Left ventricle myocardium inferior (tissue), 1 donor: ENCODE measurements at regions not wholly inside any gene's neighbourhood (a gene's known extent, or its start where the extent isn't known, plus 50 kb on each side); places are given as distances from the start of the nearest gene placed in this dataset.

Experiments used
- DNase-seq: peaks from one replicate; pipeline ENCODE4 v3.0.0-alpha.2; 2020
- H3K27ac ChIP-seq: fragments of 200-600 bp; replicated peaks from 2 replicates; pipeline ENCODE4 v1.8.0; 2021
- H3K27me3 ChIP-seq: fragments of 200-600 bp; 2 replicates; pipeline ENCODE4 v1.8.0; 2021; ENCODE audit warnings: low read depth
- H3K36me3 ChIP-seq: fragments of 200-600 bp; 2 replicates; pipeline ENCODE4 v1.8.0; 2021
- H3K4me1 ChIP-seq: fragments of 200-600 bp; 2 replicates; pipeline ENCODE4 v1.8.0; 2021
- H3K4me3 ChIP-seq: fragments of 200-600 bp; 2 replicates; pipeline ENCODE4 v1.8.0; 2021; ENCODE audit warnings: mild to moderate bottlenecking, moderate library complexity
- H3K9me3 ChIP-seq: fragments of 200-600 bp; replicated peaks from 2 replicates; pipeline ENCODE4 v1.8.0; 2021
- intact Hi-C: fragments of 100-400 bp; cut with micrococcal nuclease; formaldehyde crosslinking; loops from one replicate; pipeline ENCODE4 v1.11.0; 2022
- TF ChIP-seq, protein P1 (sequence below): fragments of 200-600 bp; IDR thresholded peaks from 2 replicates; pipeline ENCODE4 v1.8.0; 2021; ENCODE audit warnings: antibody characterized with exemption, mild to moderate bottlenecking, borderline replicate concordance
- donor health status: DM: no; HTN: yes; CAD: no; lungs with severe emphysema.

- Histone ChIP-seq H3K4me3 (no peak overlapping the region), H3K9me3 (peaks cover 40% of the 10 kb centered on the region), H3K27ac (no peak overlapping the region), H3K4me1 (no peaks in the 10 kb centered on the region), H3K36me3 (no peaks in the 10 kb centered on the region), H3K27me3 (no peaks in the 10 kb centered on the region)
- TF ChIP-seq, protein P1, sequence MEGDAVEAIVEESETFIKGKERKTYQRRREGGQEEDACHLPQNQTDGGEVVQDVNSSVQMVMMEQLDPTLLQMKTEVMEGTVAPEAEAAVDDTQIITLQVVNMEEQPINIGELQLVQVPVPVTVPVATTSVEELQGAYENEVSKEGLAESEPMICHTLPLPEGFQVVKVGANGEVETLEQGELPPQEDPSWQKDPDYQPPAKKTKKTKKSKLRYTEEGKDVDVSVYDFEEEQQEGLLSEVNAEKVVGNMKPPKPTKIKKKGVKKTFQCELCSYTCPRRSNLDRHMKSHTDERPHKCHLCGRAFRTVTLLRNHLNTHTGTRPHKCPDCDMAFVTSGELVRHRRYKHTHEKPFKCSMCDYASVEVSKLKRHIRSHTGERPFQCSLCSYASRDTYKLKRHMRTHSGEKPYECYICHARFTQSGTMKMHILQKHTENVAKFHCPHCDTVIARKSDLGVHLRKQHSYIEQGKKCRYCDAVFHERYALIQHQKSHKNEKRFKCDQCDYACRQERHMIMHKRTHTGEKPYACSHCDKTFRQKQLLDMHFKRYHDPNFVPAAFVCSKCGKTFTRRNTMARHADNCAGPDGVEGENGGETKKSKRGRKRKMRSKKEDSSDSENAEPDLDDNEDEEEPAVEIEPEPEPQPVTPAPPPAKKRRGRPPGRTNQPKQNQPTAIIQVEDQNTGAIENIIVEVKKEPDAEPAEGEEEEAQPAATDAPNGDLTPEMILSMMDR, result no peak
- DNase-seq, result no peak
- intact Hi-C loops, result no loop called here
Measured at GRCh38 chr4:177128306-177128705, 181.4 kb upstream of the NEIL3 start.

DNA sequence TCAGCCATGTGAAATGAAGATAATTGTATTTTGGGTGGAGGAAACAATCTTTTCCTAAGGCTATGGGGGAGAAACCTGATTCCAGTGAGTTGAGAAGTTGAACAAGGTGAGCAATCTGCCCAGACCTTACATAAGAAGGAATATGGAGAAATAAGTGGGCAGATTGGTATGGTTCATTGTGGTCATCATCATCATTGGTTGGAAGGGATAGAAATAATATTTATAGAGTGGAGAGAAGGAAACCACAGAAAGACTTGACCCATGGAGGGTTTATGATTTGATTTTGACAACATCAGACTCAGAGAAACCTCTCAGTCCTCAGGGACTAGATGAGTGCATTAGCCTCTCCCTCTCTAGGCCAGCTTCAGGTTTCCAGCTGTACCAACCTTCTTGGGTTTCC is 177.9 kb upstream of the NEIL3 start:
- H3K4me3 ChIP-seq, result no peak overlapping the region
- intact Hi-C loops, result no loop called here
- TF ChIP-seq, protein P1, result no peak

DNA sequence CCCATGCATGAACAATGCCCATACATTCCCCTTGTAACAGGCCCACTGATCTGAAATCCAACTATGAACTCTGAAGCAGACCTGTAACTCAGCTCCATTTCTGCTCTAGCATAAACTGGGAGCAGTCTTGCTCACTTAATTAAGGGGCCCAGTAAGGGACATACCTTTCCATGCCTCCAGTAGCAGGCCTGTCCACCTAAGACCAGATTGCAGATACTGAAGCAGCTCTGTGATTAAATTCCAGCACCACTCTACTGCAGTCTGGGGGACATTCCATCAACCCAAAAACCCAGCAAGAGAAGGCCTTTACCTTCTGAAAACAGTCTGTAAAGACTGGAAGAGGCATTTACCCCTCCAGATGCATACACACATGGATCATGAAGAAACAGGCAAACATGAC is 162.0 kb upstream of the NEIL3 start:
- TF ChIP-seq, protein P1, result no peak
- no peaks in the 10 kb centered on the region for H3K27me3 ChIP-seq
- no peak overlapping the region for H3K4me3 ChIP-seq

More for the DNA sequence above, 177.9 kb upstream of the NEIL3 start:
- Histone ChIP-seq H3K4me1 (no peaks in the 10 kb centered on the region), H3K36me3 (no peaks in the 10 kb centered on the region), H3K9me3 (peaks cover 43% of the 10 kb centered on the region), H3K27me3 (no peaks in the 10 kb centered on the region), H3K27ac (no peak overlapping the region)
- DNase-seq, result no peak

GRCh38 chr4:177155454-177155853 is 154.2 kb upstream of the NEIL3 start:
- H3K9me3 ChIP-seq, result peaks cover 6% of the 10 kb centered on the region
- H3K4me1 ChIP-seq, result no peaks in the 10 kb centered on the region
- H3K36me3 ChIP-seq, result no peaks in the 10 kb centered on the region
- no peaks in the 10 kb centered on the region for H3K27me3 ChIP-seq
- H3K4me3 ChIP-seq, result no peak overlapping the region
- no peak for DNase-seq
- H3K27ac ChIP-seq, result no peak overlapping the region
- TF ChIP-seq, protein P1, result no peak
- intact Hi-C loops, result no loop called here

More for the DNA sequence above, 162.0 kb upstream of the NEIL3 start:
- no peak for DNase-seq
- Histone ChIP-seq H3K4me1 (no peaks in the 10 kb centered on the region), H3K27ac (no peak overlapping the region), H3K9me3 (peaks cover 24% of the 10 kb centered on the region), H3K36me3 (no peaks in the 10 kb centered on the region)
- intact Hi-C loops, result no loop called here

DNA sequence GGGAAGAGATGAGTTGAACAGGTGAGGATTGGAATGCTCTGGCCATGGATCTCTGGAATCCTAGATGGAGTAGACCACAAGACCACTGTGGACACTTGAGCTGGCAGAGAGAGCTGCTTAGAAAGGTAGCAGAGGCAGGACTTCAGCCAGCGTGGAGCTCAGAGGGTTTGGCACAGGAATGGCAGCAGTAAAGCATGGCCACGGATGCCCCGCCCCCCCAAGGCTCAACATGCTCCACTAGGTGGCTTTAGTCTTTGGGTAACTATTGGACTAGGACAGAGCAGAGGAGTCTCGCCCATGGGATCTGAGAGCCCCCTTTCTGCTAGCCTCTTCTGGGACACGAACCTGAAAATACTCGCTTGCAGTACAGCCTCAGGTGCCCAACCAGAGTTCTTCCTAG is 150.1 kb upstream of the NEIL3 start:
- Histone ChIP-seq H3K27ac (no peak overlapping the region), H3K27me3 (no peaks in the 10 kb centered on the region), H3K9me3 (peaks cover 5% of the 10 kb centered on the region), H3K36me3 (no peaks in the 10 kb centered on the region), H3K4me1 (no peaks in the 10 kb centered on the region), H3K4me3 (no peak overlapping the region)
- TF ChIP-seq, protein P1, result no peak
- intact Hi-C loops, result no loop called here
- no peak for DNase-seq

DNA sequence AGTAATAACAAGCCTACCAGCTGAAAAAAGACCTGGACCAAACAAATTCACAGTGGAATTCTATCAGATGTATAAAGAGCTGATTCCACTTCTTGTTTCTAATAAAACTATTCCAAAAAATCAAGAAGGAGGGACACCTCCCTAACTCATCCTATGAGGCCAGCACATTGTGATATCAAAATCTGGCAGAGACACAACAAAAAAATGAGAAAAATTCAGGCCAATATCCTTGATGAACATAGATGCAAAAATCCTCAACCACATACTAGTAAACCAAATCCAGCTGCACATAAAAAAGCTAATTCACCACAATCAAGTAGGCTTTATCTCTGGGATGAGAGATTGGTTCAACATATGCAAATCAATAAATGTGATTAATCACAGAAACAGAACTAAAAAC is 147.9 kb upstream of the NEIL3 start:
- intact Hi-C loops, result no loop called here
- DNase-seq, result no peak
- Histone ChIP-seq H3K4me3 (no peak overlapping the region), H3K4me1 (no peaks in the 10 kb centered on the region), H3K9me3 (peaks cover 5% of the 10 kb centered on the region), H3K27me3 (no peaks in the 10 kb centered on the region), H3K27ac (no peak overlapping the region), H3K36me3 (no peaks in the 10 kb centered on the region)
- TF ChIP-seq, protein P1, result no peak
